Nephron progenitor cell (in vitro differentiated cells): ENCODE measurements at regions not wholly inside any gene's neighbourhood (a gene's known extent, or its start where the extent isn't known, plus 50 kb on each side); places are given as distances from the start of the nearest gene placed in this dataset.

Source experiments
- DNase-seq: peaks from one replicate; pipeline ENCODE4 v3.0.0; 2021
- H3K27ac Mint-ChIP-seq: 2 replicates; pipeline ENCODE4 v1.8.0; 2021; ENCODE audit warnings: mild to moderate bottlenecking, moderate library complexity, mixed read lengths
- H3K27me3 Mint-ChIP-seq: 2 replicates; pipeline ENCODE4 v1.8.0; 2021; ENCODE audit warnings: mild to moderate bottlenecking, low read depth, mixed read lengths; ENCODE audit not compliant: poor library complexity
- H3K36me3 Mint-ChIP-seq: 2 replicates; pipeline ENCODE4 v1.8.0; 2021; ENCODE audit warnings: low read depth, mixed read lengths
- H3K4me1 Mint-ChIP-seq: 2 replicates; pipeline ENCODE4 v1.8.0; 2021; ENCODE audit warnings: mixed read lengths
- H3K4me3 Mint-ChIP-seq: 2 replicates; pipeline ENCODE4 v1.8.0; 2021; ENCODE audit warnings: mild to moderate bottlenecking, moderate library complexity, mixed read lengths
- H3K9me3 Mint-ChIP-seq: 2 replicates; pipeline ENCODE4 v1.8.0; 2021; ENCODE audit warnings: mild to moderate bottlenecking, moderate library complexity, mixed read lengths
- TF ChIP-seq, protein P1 (sequence below): fragments of 200-600 bp; sonication (generic); IDR thresholded peaks from 2 replicates; pipeline ENCODE4 v1.5.0; 2021; ENCODE audit warnings: antibody characterized with exemption

DNA sequence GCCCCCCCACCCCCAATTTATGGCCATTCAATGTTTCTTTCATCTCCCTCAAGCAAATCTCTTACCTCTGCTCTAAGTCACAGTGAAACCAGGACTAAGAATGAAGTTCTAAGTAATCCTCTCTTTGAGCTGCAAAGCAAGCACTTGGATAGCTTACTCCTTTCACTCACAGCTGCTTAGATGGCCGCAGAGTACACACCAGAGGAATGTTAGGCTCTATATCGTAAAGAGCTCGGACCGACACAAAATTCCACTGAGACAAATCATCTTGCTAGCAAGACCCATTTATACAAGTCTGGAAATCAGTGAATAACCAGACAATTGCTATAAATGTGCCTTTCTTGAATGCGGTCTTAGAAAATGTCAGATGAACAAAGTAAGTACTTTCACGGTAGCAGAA, 135.0 kb downstream of the IDS start:
- H3K4me3 Mint-ChIP-seq = no peak overlapping the region
- H3K4me1 Mint-ChIP-seq = peaks cover 6% of the 10 kb centered on the region
- TF ChIP-seq, protein P1, sequence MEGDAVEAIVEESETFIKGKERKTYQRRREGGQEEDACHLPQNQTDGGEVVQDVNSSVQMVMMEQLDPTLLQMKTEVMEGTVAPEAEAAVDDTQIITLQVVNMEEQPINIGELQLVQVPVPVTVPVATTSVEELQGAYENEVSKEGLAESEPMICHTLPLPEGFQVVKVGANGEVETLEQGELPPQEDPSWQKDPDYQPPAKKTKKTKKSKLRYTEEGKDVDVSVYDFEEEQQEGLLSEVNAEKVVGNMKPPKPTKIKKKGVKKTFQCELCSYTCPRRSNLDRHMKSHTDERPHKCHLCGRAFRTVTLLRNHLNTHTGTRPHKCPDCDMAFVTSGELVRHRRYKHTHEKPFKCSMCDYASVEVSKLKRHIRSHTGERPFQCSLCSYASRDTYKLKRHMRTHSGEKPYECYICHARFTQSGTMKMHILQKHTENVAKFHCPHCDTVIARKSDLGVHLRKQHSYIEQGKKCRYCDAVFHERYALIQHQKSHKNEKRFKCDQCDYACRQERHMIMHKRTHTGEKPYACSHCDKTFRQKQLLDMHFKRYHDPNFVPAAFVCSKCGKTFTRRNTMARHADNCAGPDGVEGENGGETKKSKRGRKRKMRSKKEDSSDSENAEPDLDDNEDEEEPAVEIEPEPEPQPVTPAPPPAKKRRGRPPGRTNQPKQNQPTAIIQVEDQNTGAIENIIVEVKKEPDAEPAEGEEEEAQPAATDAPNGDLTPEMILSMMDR = no peak
- H3K27ac Mint-ChIP-seq = no peak overlapping the region
- peaks cover 3% of the 10 kb centered on the region for H3K27me3 Mint-ChIP-seq
- H3K9me3 Mint-ChIP-seq = peaks cover 52% of the 10 kb centered on the region
- DNase-seq = no peak
- H3K36me3 Mint-ChIP-seq = no peaks in the 10 kb centered on the region

DNA sequence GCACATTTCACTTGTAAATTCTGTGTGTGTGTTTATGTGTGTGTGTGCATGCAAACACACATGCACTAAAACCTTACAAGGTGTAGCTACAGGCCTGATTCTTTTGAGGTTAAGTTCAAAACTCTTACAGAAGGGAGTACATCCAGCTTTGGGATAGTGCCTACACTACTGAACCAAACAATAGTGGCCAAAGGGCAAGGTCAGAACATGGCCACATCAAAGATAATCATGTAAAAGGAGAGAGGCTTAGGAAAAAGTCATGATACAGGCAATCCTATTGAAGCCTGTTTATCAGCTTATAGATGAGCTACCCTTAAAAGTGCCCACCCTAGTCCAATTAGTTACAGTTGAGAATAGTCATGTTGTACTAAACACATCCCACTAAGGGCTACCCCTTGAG, 139.6 kb downstream of the IDS start:
- Mint-ChIP-seq H3K9me3 (peaks cover 51% of the 10 kb centered on the region), H3K4me1 (peaks cover 11% of the 10 kb centered on the region), H3K27ac (no peak overlapping the region), H3K4me3 (no peak overlapping the region), H3K36me3 (no peaks in the 10 kb centered on the region), H3K27me3 (peaks cover 6% of the 10 kb centered on the region)
- TF ChIP-seq, protein P1 = no peak
- DNase-seq = no peak

DNA sequence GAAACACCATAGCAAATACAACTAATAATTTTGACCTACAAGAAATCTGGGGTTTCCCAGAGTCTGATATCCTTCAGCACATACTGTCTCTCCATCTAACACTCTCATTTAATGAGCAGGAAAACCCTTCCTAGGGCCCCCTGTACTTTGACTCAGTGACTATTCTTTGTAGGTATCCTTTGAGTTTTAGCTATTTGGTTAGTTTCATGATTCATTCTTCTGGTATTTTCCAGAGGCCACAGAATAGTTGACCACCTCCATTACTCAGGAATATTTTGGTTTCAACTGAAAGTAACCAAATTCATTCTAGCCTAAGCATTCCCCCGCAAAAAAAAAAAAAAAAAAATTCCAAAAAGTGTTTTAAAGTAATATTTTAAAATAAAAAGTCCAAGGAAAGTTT, 140.0 kb downstream of the IDS start:
- H3K4me1 Mint-ChIP-seq = peaks cover 11% of the 10 kb centered on the region
- H3K36me3 Mint-ChIP-seq = no peaks in the 10 kb centered on the region
- H3K27ac Mint-ChIP-seq = no peak overlapping the region
- H3K4me3 Mint-ChIP-seq = no peak overlapping the region
- TF ChIP-seq, protein P1 = no peak
- peaks cover 55% of the 10 kb centered on the region for H3K9me3 Mint-ChIP-seq
- H3K27me3 Mint-ChIP-seq = peaks cover 6% of the 10 kb centered on the region
- DNase-seq = no peak

DNA sequence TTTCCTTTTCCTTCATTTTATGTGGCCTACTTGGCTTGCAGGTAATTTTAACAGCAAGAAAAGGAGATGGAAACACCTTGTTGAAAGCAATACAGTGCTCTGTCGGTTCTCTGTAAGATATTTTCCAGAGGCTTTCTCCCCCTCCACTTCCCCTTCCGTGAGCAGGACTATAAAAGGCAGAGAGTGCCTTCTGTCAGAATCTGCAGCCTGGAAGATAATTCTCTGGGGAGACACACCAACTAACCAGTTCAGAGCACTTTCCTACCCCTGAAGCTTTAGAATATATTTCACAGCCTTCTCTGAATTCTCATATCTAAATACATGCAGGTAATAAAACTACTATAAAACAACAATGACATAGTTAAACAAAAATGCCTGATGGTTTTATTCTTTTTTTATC, 141.1 kb downstream of the IDS start:
- Mint-ChIP-seq H3K27me3 (peaks cover 6% of the 10 kb centered on the region), H3K9me3 (peaks cover 56% of the 10 kb centered on the region), H3K4me3 (no peak overlapping the region), H3K27ac (no peak overlapping the region), H3K4me1 (peaks cover 11% of the 10 kb centered on the region), H3K36me3 (peaks cover under 1% of the 10 kb centered on the region)
- no peak for DNase-seq
- TF ChIP-seq, protein P1 = no peak

DNA sequence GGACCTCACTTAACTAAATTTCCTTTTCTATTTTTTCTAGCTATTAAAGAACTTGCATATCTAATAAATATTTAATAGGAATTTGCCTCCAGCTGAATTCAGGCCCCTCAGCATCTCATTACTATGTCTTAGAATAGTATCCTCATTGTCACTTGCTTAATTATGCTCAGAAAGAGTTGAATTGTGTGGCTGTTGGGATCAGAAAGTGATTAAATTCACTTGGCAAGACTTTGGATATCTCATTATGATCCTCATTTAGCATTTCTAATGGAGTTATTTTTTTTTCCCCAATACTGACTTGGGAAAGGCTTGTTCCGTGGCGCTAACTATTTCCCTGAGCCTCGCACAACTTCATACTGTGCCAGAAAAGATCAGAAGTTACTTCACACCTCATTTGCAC, 158.8 kb downstream of the IDS start:
- no peak for DNase-seq
- H3K4me1 Mint-ChIP-seq = no peaks in the 10 kb centered on the region
- H3K27me3 Mint-ChIP-seq = no peaks in the 10 kb centered on the region
- H3K4me3 Mint-ChIP-seq = no peak overlapping the region
- TF ChIP-seq, protein P1 = no peak
- no peak overlapping the region for H3K27ac Mint-ChIP-seq
- no peaks in the 10 kb centered on the region for H3K36me3 Mint-ChIP-seq
- peaks cover 65% of the 10 kb centered on the region for H3K9me3 Mint-ChIP-seq

DNA sequence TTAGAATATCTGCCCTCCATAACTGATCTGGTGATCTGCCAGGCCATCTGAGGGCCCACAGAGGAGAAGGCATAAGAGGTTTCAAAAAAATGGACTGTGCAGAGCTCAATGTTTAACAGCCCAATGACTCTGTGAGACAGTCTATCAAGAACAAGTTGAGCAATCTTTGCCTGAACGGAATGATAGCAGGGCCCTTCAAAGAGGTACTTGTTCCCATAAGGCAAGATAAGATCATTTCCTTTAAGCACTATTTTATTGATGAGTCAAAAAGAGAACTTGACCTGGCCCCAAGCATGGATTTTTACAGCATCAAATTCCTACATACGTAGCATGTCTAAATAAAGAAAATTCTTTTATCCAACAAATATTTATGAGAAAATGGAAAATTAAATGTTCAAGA, 182.8 kb downstream of the IDS start:
- H3K4me3 Mint-ChIP-seq = no peak overlapping the region

More for the DNA sequence above, 182.8 kb downstream of the IDS start:
- Mint-ChIP-seq H3K9me3 (peaks cover 41% of the 10 kb centered on the region), H3K36me3 (peaks cover 1% of the 10 kb centered on the region), H3K4me1 (peaks cover 12% of the 10 kb centered on the region), H3K27ac (no peak overlapping the region), H3K27me3 (no peaks in the 10 kb centered on the region)
- TF ChIP-seq, protein P1 = no peak
- DNase-seq = no peak
